IMR-90 (cell line): ENCODE measurements at regions not wholly inside any gene's neighbourhood (a gene's known extent, or its start where the extent isn't known, plus 50 kb on each side); places are given as distances from the start of the nearest gene placed in this dataset.
A peak's percentile ranks its signal among the peaks of the same experiment; 100 is the strongest.

Experiments used
- ATAC-seq: fragments of 200-7000 bp; cut with Tn5 transposase; 2 replicates; pipeline ENCODE4 v1.9.1; 2020; ENCODE audit warnings: low read depth, mild to moderate bottlenecking, moderate library complexity
- BruUV-seq: library from RNA; stranded (reverse); fragments of 400-500 nt; replicated peaks from 2 replicates; lab custom pipeline; 2021; lab: Mats Ljungman, UMichigan
- CTCF ChIA-PET: fragments of 300-600 bp; formaldehyde crosslinking; extraction: SDS; loops from one replicate; lab custom pipeline; 2021; ENCODE audit warnings: antibody characterized with exemption; lab: Yijun Ruan, JAX
- POLR2A ChIA-PET: fragments of 300-600 bp; sonication (Branson Sonifier 250); formaldehyde crosslinking; loops from one replicate; lab custom pipeline; 2022; ENCODE audit warnings: antibody characterized with exemption; ENCODE audit not compliant: unreplicated experiment; lab: Charles Lee
- DNase-seq: peaks from one replicate; pipeline ENCODE4 v3.0.0; 2013
- H2AFZ ChIP-seq: replicated peaks from 2 replicates; pipeline ENCODE3; 2013; ENCODE audit warnings: low read length, mild to moderate bottlenecking; ENCODE audit not compliant: poor library complexity
- H2AK5ac ChIP-seq: 2 replicates; pipeline ENCODE4 v1.6.1; 2013; ENCODE audit warnings: low read depth, low read length, inconsistent platforms
- H2AK9ac ChIP-seq: replicated peaks from 2 replicates; pipeline ENCODE3; 2013; ENCODE audit warnings: mild to moderate bottlenecking, low read depth, low read length, moderate library complexity; ENCODE audit not compliant: poor library complexity
- H2BK120ac ChIP-seq: 2 replicates; pipeline ENCODE4 v1.6.1; 2013; ENCODE audit warnings: low read depth, low read length, inconsistent platforms
- H2BK15ac ChIP-seq: 3 replicates; pipeline ENCODE4 v1.6.1; 2013; ENCODE audit warnings: low read depth, low read length, inconsistent platforms
- H2BK20ac ChIP-seq: 2 replicates; pipeline ENCODE4 v1.6.1; 2013; ENCODE audit warnings: low read depth, mild to moderate bottlenecking, inconsistent platforms, low read length, moderate library complexity
- H2BK5ac ChIP-seq: 2 replicates; pipeline ENCODE4 v1.6.1; 2013; ENCODE audit warnings: mild to moderate bottlenecking, low read depth, low read length, inconsistent platforms; ENCODE audit not compliant: poor library complexity, severe bottlenecking
- H3K14ac ChIP-seq: replicated peaks from 2 replicates; pipeline ENCODE4 v1.6.1; 2013; ENCODE audit warnings: low read depth, low read length, inconsistent platforms
- H3K18ac ChIP-seq: 2 replicates; pipeline ENCODE4 v1.6.1; 2013; ENCODE audit warnings: low read depth, low read length, control low read depth
- H3K23ac ChIP-seq: 2 replicates; pipeline ENCODE4 v1.6.1; 2013; ENCODE audit warnings: low read depth, low read length, inconsistent platforms
- H3K27ac ChIP-seq: 2 replicates; pipeline ENCODE4 v1.5.1; 2013; ENCODE audit warnings: mild to moderate bottlenecking, control low read depth, low read length; ENCODE audit not compliant: insufficient read depth
- H3K27me3 ChIP-seq: 2 replicates; pipeline ENCODE4 v1.6.1; 2013; ENCODE audit warnings: low read length; ENCODE audit not compliant: control insufficient read depth, insufficient read depth
- H3K36me3 ChIP-seq: 2 replicates; pipeline ENCODE4 v1.6.1; 2013; ENCODE audit warnings: low read length, mixed read lengths; ENCODE audit not compliant: control insufficient read depth, insufficient read depth
- H3K4ac ChIP-seq: 2 replicates; pipeline ENCODE4 v1.6.1; 2013; ENCODE audit warnings: low read depth, low read length, inconsistent platforms
- H3K4me1 ChIP-seq: 2 replicates; pipeline ENCODE4 v1.6.1; 2013; ENCODE audit warnings: low read length, mixed read lengths; ENCODE audit not compliant: control insufficient read depth, insufficient read depth
- H3K4me2 ChIP-seq: 2 replicates; pipeline ENCODE4 v1.6.1; 2013; ENCODE audit warnings: low read depth, mild to moderate bottlenecking, control low read depth, low read length, moderate library complexity
- H3K4me3 ChIP-seq: 2 replicates; pipeline ENCODE4 v1.5.1; 2013; ENCODE audit warnings: low read depth, mild to moderate bottlenecking, control low read depth, low read length, moderate library complexity; ENCODE audit not compliant: insufficient read depth
- H3K56ac ChIP-seq: 2 replicates; pipeline ENCODE4 v1.6.1; 2013; ENCODE audit warnings: low read length, inconsistent platforms; ENCODE audit not compliant: insufficient read depth; ENCODE audit errors: extremely low read depth
- H3K79me1 ChIP-seq, 2 experiments: 2 replicates each; pipeline ENCODE4 v1.6.1; 2013; ENCODE audit warnings: low read length in 2 of 2, inconsistent platforms in 1 of 2, low read depth in 1 of 2
- H3K9ac ChIP-seq: 2 replicates; pipeline ENCODE4 v1.6.1; 2013; ENCODE audit warnings: low read depth, low read length, control low read depth
- H3K9me1 ChIP-seq: 2 replicates; pipeline ENCODE4 v1.6.1; 2013; ENCODE audit warnings: low read length, inconsistent platforms; ENCODE audit not compliant: insufficient read depth
- H3K9me3 ChIP-seq: 2 replicates; pipeline ENCODE4 v1.6.1; 2013; ENCODE audit warnings: low read length; ENCODE audit not compliant: control insufficient read depth, insufficient read depth
- H4K20me1 ChIP-seq: 2 replicates; pipeline ENCODE4 v1.6.1; 2013; ENCODE audit warnings: low read length, inconsistent platforms; ENCODE audit not compliant: insufficient read depth
- H4K5ac ChIP-seq: 2 replicates; pipeline ENCODE4 v1.6.1; 2013; ENCODE audit warnings: mild to moderate bottlenecking, low read depth, low read length, control low read depth
- H4K8ac ChIP-seq, 2 experiments: 2 replicates each; pipeline ENCODE4 v1.6.1; 2013; ENCODE audit warnings: low read depth in 2 of 2, low read length in 2 of 2, control low read depth in 1 of 2, inconsistent platforms in 1 of 2
- H4K91ac ChIP-seq: 2 replicates; pipeline ENCODE4 v1.6.1; 2013; ENCODE audit warnings: low read depth, low read length, inconsistent platforms; ENCODE audit not compliant: insufficient read depth
- CHD1 ChIP-seq: IDR thresholded peaks from 2 replicates; pipeline ENCODE4 v1.6.1; 2012; ENCODE audit warnings: low read depth, low read length, improper control_type of control experiment
- RAD21 ChIP-seq: IDR thresholded peaks from 2 replicates; pipeline ENCODE4 v1.6.1; 2012; ENCODE audit warnings: low read length, improper control_type of control experiment
- USF2 ChIP-seq: fragments of 150-350 bp; IDR thresholded peaks from 2 replicates; pipeline ENCODE4 v1.6.1; 2017; ENCODE audit warnings: mild to moderate bottlenecking, antibody characterized with exemption, low read length, low read depth
- WGBS, 2 experiments: methylation state at CpG; one replicate each; pipeline versions ENCODE4 v1.1.5 to v1.1.7; 2013; ENCODE audit warnings: missing lambda C conversion rate in 2 of 2; ENCODE audit not compliant: insufficient read length in 1 of 2; ENCODE audit errors: extremely low coverage in 2 of 2; 5-methylcytosine and 5-hydroxymethylcytosine counted together
- dilution Hi-C: fragments of 300-500 bp; cut with HindIII; formaldehyde crosslinking; loops from one replicate; pipeline ENCODE4 v1.14.3; 2018; ENCODE audit warnings: low sequenced_read_pairs; ENCODE audit not compliant: unreplicated experiment
- in situ Hi-C: fragments of 300-500 bp; cut with MboI; formaldehyde crosslinking; loops from 3 replicates; pipeline ENCODE4 v1.14.3; 2019; ENCODE audit warnings: low sequenced_read_pairs, inconsistent platforms, mixed read lengths
- intact Hi-C: fragments of 100-400 bp; cut with micrococcal nuclease; formaldehyde crosslinking; loops from 2 replicates; pipeline ENCODE4 v1.10.0; 2022

- Histone ChIP-seq H3K4me1 (peaks cover 7% of the 10 kb centered on the region), H3K27me3 (no peaks in the 10 kb centered on the region), H2AFZ (no peak overlapping the region), H3K4me3 (no peak overlapping the region), H4K91ac (no peak overlapping the region), H2BK15ac (no peak overlapping the region), H4K8ac (no peak overlapping the region), H4K20me1 (no peaks in the 10 kb centered on the region), H3K9me3 (peaks cover 7% of the 10 kb centered on the region), H3K4me2 (no peak overlapping the region), H3K23ac (no peak overlapping the region), H3K36me3 (no peaks in the 10 kb centered on the region), H2BK5ac (no peak overlapping the region), H4K5ac (no peak overlapping the region), H2BK20ac (no peak overlapping the region), H2AK9ac (no peak overlapping the region), H3K56ac (no peak overlapping the region), H3K9ac (no peak overlapping the region), H3K27ac (no peak overlapping the region), H3K79me1 (no peaks in the 10 kb centered on the region), H3K18ac (no peak overlapping the region), H2BK120ac (no peak overlapping the region), H3K9me1 (no peaks in the 10 kb centered on the region), H3K14ac (no peak overlapping the region), H2AK5ac (no peak overlapping the region), H3K4ac (no peak overlapping the region)
- in situ Hi-C loops (no loop called here), intact Hi-C loops (no loop called here), dilution Hi-C loops (no loop called here)
- DNase-seq = peak; percentile 32
- WGBS, 2 experiments = 100% methylated on average over 1 of the region's 2 CpGs; no CpG with 5 or more reads in 1 of the 2 experiments
- no peak for ATAC-seq
- ChIA-PET POLR2A (interaction anchor here (0.6 kb wide), 1 partner anchor 52 kb away, joined by 3 read pairs; no protein-coding TSS in a partner anchor), CTCF (interaction anchor here (0.6 to 0.8 kb wide), 2 partner anchors 471 to 534 kb away, joined by 4 read pairs; no protein-coding TSS in a partner anchor)
- no TSS peak for BruUV-seq
- no peak for TF ChIP-seq USF2
- no peak for TF ChIP-seq CHD1
- TF ChIP-seq RAD21 = no peak
These were observed 468.7 kb upstream of the B3GALT2 start for GRCh38 chr1:193654951-193655735.
